Psoas muscle (tissue), 7 donors: ENCODE measurements at regions not wholly inside any gene's neighbourhood (a gene's known extent, or its start where the extent isn't known, plus 50 kb on each side); places are given as distances from the start of the nearest gene placed in this dataset.

ENCODE experiments used
- ATAC-seq, 4 donors: fragments of 200-7000 bp; cut with Tn5 transposase; one replicate each; pipeline ENCODE4 v1.9.1; 2020; ENCODE audit warnings: moderate library complexity in 3 of 4, mild to moderate bottlenecking in 2 of 4
- DNase-seq, 2 donors: peaks; one replicate each; pipeline ENCODE4 v3.0.0-alpha.2; 2020
- H3K27ac ChIP-seq: fragments of 200-600 bp; one replicate; pipeline ENCODE4 v1.8.0; 2022
- H3K27me3 ChIP-seq, 3 donors: fragments of 200-600 bp in 1 of 3; one replicate each; pipeline versions ENCODE4 v1.6.1 to v1.8.0; 2013 to 2022; ENCODE audit warnings: low read length in 2 of 3, mild to moderate bottlenecking in 2 of 3, moderate library complexity in 1 of 3; ENCODE audit not compliant: insufficient read depth in 3 of 3
- H3K36me3 ChIP-seq, 2 donors: fragments of 200-600 bp in 1 of 2; one replicate each; pipeline versions ENCODE4 v1.6.1 to v1.8.0; 2013 to 2022; ENCODE audit warnings: low read depth in 1 of 2, mild to moderate bottlenecking in 1 of 2, moderate library complexity in 1 of 2; ENCODE audit not compliant: insufficient read depth in 1 of 2
- H3K4me1 ChIP-seq: fragments of 200-600 bp; one replicate; pipeline ENCODE4 v1.8.0; 2022
- H3K4me3 ChIP-seq: fragments of 200-600 bp; one replicate; pipeline ENCODE4 v1.8.0; 2022; ENCODE audit warnings: mild to moderate bottlenecking
- H3K9me3 ChIP-seq: fragments of 200-600 bp; one replicate; pipeline ENCODE4 v1.8.0; 2022
- CTCF ChIP-seq: fragments of 200-600 bp; IDR thresholded peaks from one replicate; pipeline ENCODE4 v1.8.0; 2022; ENCODE audit warnings: antibody characterized with exemption
- WGBS, 3 donors: extraction: QIAGEN DNeasy Blood & Tissue Kit; methylation state at CpG; one replicate each; pipeline versions ENCODE4 v1.1.6 to v1.1.7; 2013; 5-methylcytosine and 5-hydroxymethylcytosine counted together
- intact Hi-C, 2 donors: fragments of 100-400 bp; cut with DNase I; formaldehyde crosslinking; loops; one replicate each; pipeline versions ENCODE4 v1.11.0 to v1.14.2; 2022
- donor health status: healthy with polysubstance abuse.
- donor health status: DM: no; HTN: no; CAD: no; lungs with moderate emphysema.
- donor health status: Bipolar disorder and iron deficiency.
- donor health status: healthy.
- donor health status: DM: yes; HTN: yes; CAD: no.
- donor health status: DM: no; HTN: no; CAD: no.
- donor health status: DM: yes; HTN: yes; CAD: no.

- intact Hi-C loops = no loop called here
- no peak for ATAC-seq
- DNase-seq = no peak
- Histone ChIP-seq H3K4me3 (no peak overlapping the region), H3K9me3 (no peaks in the 10 kb centered on the region), H3K36me3 (no peaks in the 10 kb centered on the region), H3K4me1 (no peaks in the 10 kb centered on the region), H3K27me3 (no peaks in the 10 kb centered on the region), H3K27ac (no peak overlapping the region)
- TF ChIP-seq CTCF = no peak
- WGBS, 3 donors = 93 to 94% (median 93%) methylated on average over 2 of the region's 2 CpGs
These were observed 50.6 kb upstream of the TMEM170B start for GRCh38 chr6:11486959-11487358.

- no peak for ATAC-seq
These were observed 51.1 kb upstream of the TMEM170B start for GRCh38 chr6:11486486-11486885.

GRCh38 chr6:11486051-11486450 is 51.5 kb upstream of the TMEM170B start:
- WGBS, 3 donors = 74 to 86% (median 78%) methylated on average over 2 of the region's 2 CpGs
- intact Hi-C loops = no loop called here

More at GRCh38 chr6:11486486-11486885, 51.1 kb upstream of the TMEM170B start:
- Histone ChIP-seq H3K36me3 (no peaks in the 10 kb centered on the region), H3K27ac (no peak overlapping the region), H3K9me3 (no peaks in the 10 kb centered on the region), H3K4me1 (no peaks in the 10 kb centered on the region), H3K4me3 (no peak overlapping the region), H3K27me3 (no peaks in the 10 kb centered on the region)
- WGBS, 3 donors = 85 to 89% (median 88%) methylated on average over 7 of the region's 7 CpGs
- DNase-seq = no peak
- intact Hi-C loops = no loop called here
- no peak for TF ChIP-seq CTCF

GRCh38 chr6:11485271-11485670 is 52.3 kb upstream of the TMEM170B start:
- Histone ChIP-seq H3K4me1 (no peaks in the 10 kb centered on the region), H3K4me3 (no peak overlapping the region), H3K9me3 (no peaks in the 10 kb centered on the region), H3K36me3 (no peaks in the 10 kb centered on the region), H3K27me3 (no peaks in the 10 kb centered on the region), H3K27ac (no peak overlapping the region)
- intact Hi-C loops = no loop called here
- WGBS, 3 donors = 44 to 63% (median 52%) methylated on average over 4 of the region's 4 CpGs
- no peak for ATAC-seq
- no peak for DNase-seq
- TF ChIP-seq CTCF = no peak

More at GRCh38 chr6:11486051-11486450, 51.5 kb upstream of the TMEM170B start:
- Histone ChIP-seq H3K9me3 (no peaks in the 10 kb centered on the region), H3K36me3 (no peaks in the 10 kb centered on the region), H3K27me3 (no peaks in the 10 kb centered on the region), H3K4me1 (no peaks in the 10 kb centered on the region), H3K4me3 (no peak overlapping the region), H3K27ac (no peak overlapping the region)
- DNase-seq (no peak), ATAC-seq (no peak)
- no peak for TF ChIP-seq CTCF

- intact Hi-C loops = no loop called here
These were observed 53.1 kb upstream of the TMEM170B start for GRCh38 chr6:11484441-11484840.

More at GRCh38 chr6:11484441-11484840, 53.1 kb upstream of the TMEM170B start:
- DNase-seq = no peak
- no peaks in the 10 kb centered on the region for H3K4me1 ChIP-seq
- 87 to 94% (median 94%) methylated on average over 2 of the region's 2 CpGs for WGBS, 3 donors
- no peaks in the 10 kb centered on the region for H3K27me3 ChIP-seq
- no peak for TF ChIP-seq CTCF
- H3K36me3 ChIP-seq = no peaks in the 10 kb centered on the region
- no peak overlapping the region for H3K27ac ChIP-seq
- no peaks in the 10 kb centered on the region for H3K9me3 ChIP-seq
- no peak for ATAC-seq
- H3K4me3 ChIP-seq = no peak overlapping the region
